Upper lobe of left lung (tissue), 6 donors: ENCODE measurements at regions not wholly inside any gene's neighbourhood (a gene's known extent, or its start where the extent isn't known, plus 50 kb on each side); places are given as distances from the start of the nearest gene placed in this dataset.
A peak's percentile ranks its signal among the peaks of the same experiment; 100 is the strongest.

ENCODE experiments used
- ATAC-seq, 2 donors: fragments of 200-7000 bp; cut with Tn5 transposase; one replicate each; pipeline ENCODE4 v1.9.1; 2022; ENCODE audit warnings: mild to moderate bottlenecking in 2 of 2, moderate library complexity in 2 of 2; ENCODE audit not compliant: low FRiP score in 2 of 2
- DNase-seq, 2 donors: peaks; one replicate each; pipeline ENCODE4 v3.0.0-alpha.2; 2019 to 2020
- H3K27ac ChIP-seq, 4 donors: fragments of 200-600 bp; sonication (generic); one replicate each; pipeline ENCODE4 v1.5.1; 2016 to 2019
- H3K27me3 ChIP-seq, 4 donors: fragments of 200-600 bp; sonication (generic); one replicate each; pipeline ENCODE4 v1.5.1; 2017 to 2019
- H3K36me3 ChIP-seq, 4 donors: fragments of 200-600 bp; sonication (generic); one replicate each; pipeline ENCODE4 v1.5.1; 2016 to 2019
- H3K4me1 ChIP-seq, 4 donors: fragments of 200-600 bp; sonication (generic); one replicate each; pipeline ENCODE4 v1.5.1; 2018 to 2019
- H3K4me3 ChIP-seq, 4 donors: fragments of 200-600 bp; sonication (generic); one replicate each; pipeline ENCODE4 v1.5.1; 2017 to 2019; ENCODE audit warnings: mild to moderate bottlenecking in 2 of 4, moderate library complexity in 1 of 4
- H3K9me3 ChIP-seq, 4 donors: fragments of 200-600 bp; sonication (generic); one replicate each; pipeline ENCODE4 v1.5.1; 2018 to 2019
- CTCF ChIP-seq, 6 experiments: fragments of 450-650 bp in 4 of 6; fragments of 200-600 bp in 2 of 6; sonication (generic) in 2 of 6; IDR thresholded peaks; one replicate each; pipeline ENCODE4 v1.5.1; 2016 to 2019; ENCODE audit warnings: antibody characterized with exemption in 6 of 6
- EP300 ChIP-seq, 4 donors: sonication (generic); formaldehyde crosslinking; IDR thresholded peaks; one replicate each; pipeline ENCODE4 v1.5.1; 2017; ENCODE audit warnings: antibody characterized with exemption in 4 of 4, control low read depth in 2 of 4
- POLR2A ChIP-seq, 4 donors: fragments of 450-650 bp; IDR thresholded peaks; one replicate each; pipeline ENCODE4 v1.5.1; 2016 to 2017; ENCODE audit warnings: antibody characterized with exemption in 4 of 4, mild to moderate bottlenecking in 2 of 4
- POLR2AphosphoS5 ChIP-seq, 2 donors: sonication (generic); formaldehyde crosslinking; IDR thresholded peaks; one replicate each; pipeline ENCODE4 v1.5.1; 2017; ENCODE audit warnings: antibody characterized with exemption in 2 of 2
- WGBS, 2 donors: methylation state at CpG; one replicate each; pipeline ENCODE4 v1.1.5; 2017 to 2018; 5-methylcytosine and 5-hydroxymethylcytosine counted together
- small RNA-seq, 4 donors: library from RNA; depleted of rRNA; stranded (forward); fragments of <200 nt; gene quantifications; one replicate each; pipeline ENCODE3, GENCODE V24; 2016
- donor health status: DM: no; HTN: no; CAD: no; lungs with moderate emphysema.
- donor health status: DM: no; HTN: yes; CAD: no; lungs with severe emphysema.

DNA sequence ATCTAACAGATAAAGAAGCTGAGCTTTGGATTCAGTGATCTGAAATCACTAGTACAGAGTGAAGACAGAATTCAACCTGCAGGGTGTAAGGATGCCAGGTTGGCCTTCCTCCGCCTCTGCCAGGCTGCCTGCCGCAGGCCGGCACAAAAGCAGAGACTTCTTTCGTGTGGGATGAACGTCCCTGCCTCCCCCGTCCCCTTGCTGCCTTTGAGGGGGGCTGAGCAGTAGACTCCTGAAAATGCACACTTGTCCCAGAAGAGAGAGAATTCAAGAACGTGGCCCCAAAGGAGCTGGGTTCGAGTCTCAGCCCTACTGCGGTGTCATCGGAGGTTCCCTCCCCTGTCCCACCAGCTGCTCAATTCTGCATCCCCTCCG is 154.3 kb downstream of the BCL11B start:
- no peaks in the 10 kb centered on the region for H3K9me3 ChIP-seq
- DNase-seq (no peak), ATAC-seq (no peak)
- TF ChIP-seq POLR2A (IDR thresholded peaks at IDR 0.05): no peak
- TF ChIP-seq EP300 (IDR thresholded peaks at IDR 0.05): no peak
- no peak for TF ChIP-seq POLR2AphosphoS5 (IDR thresholded peaks at IDR 0.05)
- no peak for TF ChIP-seq CTCF (IDR thresholded peaks at IDR 0.05)
- H3K4me1 ChIP-seq: no peaks in the 10 kb centered on the region
- no peaks in the 10 kb centered on the region for H3K36me3 ChIP-seq
- no peak overlapping the region for H3K4me3 ChIP-seq
- no peak overlapping the region for H3K27ac ChIP-seq
- no peaks in the 10 kb centered on the region for H3K27me3 ChIP-seq
- WGBS, 2 donors: 69 to 80% methylated on average over 4 to 11 of the region's 11 CpGs

DNA sequence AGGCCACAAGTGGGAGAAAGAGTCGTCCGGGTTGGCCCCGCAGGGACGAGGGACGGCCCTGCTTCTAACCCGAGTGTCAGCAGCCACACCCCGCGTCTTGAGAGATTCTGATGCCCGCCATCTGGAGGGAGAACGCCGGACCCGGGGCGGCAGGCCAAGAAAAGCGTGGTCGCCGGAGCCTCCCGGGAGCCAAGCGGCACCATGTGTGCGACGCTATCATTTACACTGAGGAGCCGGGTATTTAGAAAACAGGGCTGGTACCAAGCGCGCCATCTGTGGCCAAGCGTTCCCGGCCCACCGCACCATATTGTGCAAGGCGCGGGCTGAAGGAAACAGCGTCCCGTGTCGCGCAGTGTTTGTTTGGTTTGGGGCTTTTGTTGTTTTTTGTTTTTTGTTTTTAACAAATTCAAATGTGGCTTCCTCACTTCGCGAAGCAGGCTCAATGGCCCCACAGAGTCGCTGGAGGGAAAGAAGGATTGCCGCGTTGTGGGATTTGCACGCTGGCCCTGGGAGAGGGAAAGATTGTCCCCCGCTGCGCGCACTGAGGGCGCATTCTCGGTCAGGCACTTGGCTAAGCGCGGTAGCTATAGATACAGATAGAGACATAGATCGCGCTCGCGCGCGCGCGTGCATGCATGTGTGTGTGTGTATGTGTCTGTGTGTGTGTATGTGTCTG is 153.8 kb downstream of the BCL11B start:
- Histone ChIP-seq H3K27ac (no peak overlapping the region), H3K4me3 (no peak overlapping the region), H3K27me3 (no peaks in the 10 kb centered on the region), H3K36me3 (no peaks in the 10 kb centered on the region), H3K9me3 (no peaks in the 10 kb centered on the region), H3K4me1 (no peaks in the 10 kb centered on the region)
- TF ChIP-seq EP300 (IDR thresholded peaks at IDR 0.05) (no peak), CTCF (IDR thresholded peaks at IDR 0.05) (no peak), POLR2A (IDR thresholded peaks at IDR 0.05) (no peak), POLR2AphosphoS5 (IDR thresholded peaks at IDR 0.05) (no peak)
- no peak for ATAC-seq
- peak in 1 of 2 donors; percentile 81 for DNase-seq
- 18 to 38% methylated on average over 27 to 53 of the region's 53 CpGs for WGBS, 2 donors

DNA sequence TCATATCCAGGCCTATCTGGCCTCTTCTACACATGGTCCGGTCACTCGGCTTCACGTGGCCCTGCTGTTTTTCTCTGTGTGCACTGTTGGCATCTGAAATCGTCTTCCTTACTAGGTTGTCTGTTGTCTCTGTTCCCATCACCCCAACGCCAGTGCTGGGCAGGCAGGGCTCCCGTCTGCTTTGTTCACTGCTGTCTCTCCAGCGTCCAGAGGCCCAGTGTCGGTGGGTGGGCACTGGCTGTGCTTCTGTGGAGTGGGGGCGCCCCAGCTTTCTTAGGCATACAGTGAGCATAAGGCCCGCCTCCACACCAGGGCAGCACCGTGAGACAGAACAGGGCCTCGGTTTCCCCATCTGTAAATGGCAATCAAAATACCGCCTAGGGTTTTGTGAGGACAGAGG is 153.1 kb downstream of the BCL11B start:
- Histone ChIP-seq H3K27ac (no peak overlapping the region), H3K4me3 (no peak overlapping the region), H3K9me3 (no peaks in the 10 kb centered on the region), H3K4me1 (no peaks in the 10 kb centered on the region), H3K36me3 (no peaks in the 10 kb centered on the region), H3K27me3 (no peaks in the 10 kb centered on the region)
- TF ChIP-seq POLR2A (IDR thresholded peaks at IDR 0.05) (no peak), CTCF (IDR thresholded peaks at IDR 0.05) (no peak), EP300 (IDR thresholded peaks at IDR 0.05) (no peak), POLR2AphosphoS5 (IDR thresholded peaks at IDR 0.05) (no peak)
- no peak for DNase-seq
- no peak for ATAC-seq
- WGBS, 2 donors: 69 to 73% methylated on average over 13 of the region's 13 CpGs

Small RNA genes lying in the stretch of these regions (small RNA-seq; reads per million reads assigned to genes)
- gene AL162151.2: 0 to 0.57 (median 0) reads per million in 4 donors
- 0 reads per million in 4 donors for gene RN7SL714P
